Right lobe of liver (tissue), 6 donors: ENCODE measurements at regions not wholly inside any gene's neighbourhood (a gene's known extent, or its start where the extent isn't known, plus 50 kb on each side); places are given as distances from the start of the nearest gene placed in this dataset.

Experiments
- ATAC-seq, 4 donors: fragments of 200-7000 bp; cut with Tn5 transposase; one replicate each; pipeline ENCODE4 v1.9.1; 2020; ENCODE audit warnings: mild to moderate bottlenecking in 4 of 4, moderate library complexity in 4 of 4
- DNase-seq, 3 donors: peaks; one replicate each; pipeline ENCODE4 v3.0.0-alpha.2; 2020
- H3K27ac ChIP-seq, 3 donors: fragments of 200-600 bp; one replicate each; pipeline ENCODE4 v1.8.0; 2022
- H3K27me3 ChIP-seq, 2 donors: fragments of 200-600 bp; one replicate each; pipeline ENCODE4 v1.8.0; 2022
- H3K36me3 ChIP-seq, 4 donors: fragments of 200-600 bp; sonication (generic) in 1 of 4; one replicate each; pipeline versions ENCODE4 v1.5.1 to v1.8.0; 2017 to 2022; ENCODE audit warnings: control low read depth in 1 of 4
- H3K4me1 ChIP-seq, 4 donors: fragments of 200-600 bp; sonication (generic) in 1 of 4; one replicate each; pipeline versions ENCODE4 v1.5.1 to v1.8.0; 2017 to 2022; ENCODE audit warnings: control low read depth in 1 of 4
- H3K4me3 ChIP-seq, 3 donors: fragments of 200-600 bp; one replicate each; pipeline ENCODE4 v1.8.0; 2022
- H3K9me3 ChIP-seq, 4 donors: fragments of 200-600 bp; sonication (generic) in 1 of 4; one replicate each; pipeline versions ENCODE4 v1.5.1 to v1.8.0; 2017 to 2022; ENCODE audit warnings: control low read depth in 1 of 4
- POLR2A ChIP-seq: fragments of 450-650 bp; IDR thresholded peaks from one replicate; pipeline ENCODE4 v1.6.1; 2017; ENCODE audit warnings: antibody characterized with exemption, mild to moderate bottlenecking
- WGBS: methylation state at CpG from one replicate; pipeline ENCODE4 v1.1.6; 2018; ENCODE audit warnings: low coverage, low lambda C conversion rate; ENCODE audit not compliant: insufficient coverage; ENCODE audit errors: missing lambda C conversion rate; 5-methylcytosine and 5-hydroxymethylcytosine counted together
- intact Hi-C, 2 donors: fragments of 100-400 bp; cut with DNase I; formaldehyde crosslinking; loops; one replicate each; pipeline versions ENCODE4 v1.11.2 to v1.14.1; 2022
- TF ChIP-seq, protein P1 (sequence below), 4 donors: fragments of 200-600 bp in 3 of 4; fragments of 450-650 bp in 1 of 4; IDR thresholded peaks; one replicate each; pipeline versions ENCODE4 v1.5.1 to v1.8.0; 2016 to 2022; ENCODE audit warnings: antibody characterized with exemption in 4 of 4, mild to moderate bottlenecking in 2 of 4
- donor health status: DM: no; HTN: yes; CAD: no.
- donor health status: DM: no; HTN: no; CAD: no.
- donor health status: DM: no; HTN: no; CAD: no.
- donor health status: DM: no; HTN: yes; CAD: no.
- donor health status: DM: no; HTN: yes; CAD: no.

DNA sequence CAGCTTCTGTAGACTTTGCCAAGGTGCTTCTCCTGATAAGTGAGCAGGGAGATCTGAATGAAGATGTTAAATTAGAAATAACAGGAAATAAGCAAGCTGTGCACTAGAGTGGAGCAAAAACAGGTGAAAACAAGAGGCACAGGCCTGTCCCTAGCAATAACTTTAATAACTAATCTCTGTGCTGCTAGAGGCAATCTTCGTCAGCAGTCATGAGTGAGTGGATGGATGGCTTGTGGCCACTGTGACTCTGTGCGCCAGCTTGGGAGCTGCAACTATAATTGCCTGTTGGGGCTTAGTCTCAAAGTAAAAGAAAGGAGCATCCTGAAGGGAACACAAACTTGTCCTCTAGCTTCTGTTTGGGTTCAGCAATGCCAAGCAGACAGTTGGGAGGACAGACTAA, 240.3 kb downstream of the HHIPL2 start:
- Histone ChIP-seq H3K27ac (no peak overlapping the region), H3K4me3 (no peak overlapping the region), H3K4me1 (no peaks in the 10 kb centered on the region), H3K9me3 (no peaks in the 10 kb centered on the region), H3K36me3 (no peaks in the 10 kb centered on the region), H3K27me3 (no peaks in the 10 kb centered on the region)
- WGBS, result 71% methylated on average over 1 of the region's 2 CpGs
- intact Hi-C loops, result no loop called here
- TF ChIP-seq, protein P1, sequence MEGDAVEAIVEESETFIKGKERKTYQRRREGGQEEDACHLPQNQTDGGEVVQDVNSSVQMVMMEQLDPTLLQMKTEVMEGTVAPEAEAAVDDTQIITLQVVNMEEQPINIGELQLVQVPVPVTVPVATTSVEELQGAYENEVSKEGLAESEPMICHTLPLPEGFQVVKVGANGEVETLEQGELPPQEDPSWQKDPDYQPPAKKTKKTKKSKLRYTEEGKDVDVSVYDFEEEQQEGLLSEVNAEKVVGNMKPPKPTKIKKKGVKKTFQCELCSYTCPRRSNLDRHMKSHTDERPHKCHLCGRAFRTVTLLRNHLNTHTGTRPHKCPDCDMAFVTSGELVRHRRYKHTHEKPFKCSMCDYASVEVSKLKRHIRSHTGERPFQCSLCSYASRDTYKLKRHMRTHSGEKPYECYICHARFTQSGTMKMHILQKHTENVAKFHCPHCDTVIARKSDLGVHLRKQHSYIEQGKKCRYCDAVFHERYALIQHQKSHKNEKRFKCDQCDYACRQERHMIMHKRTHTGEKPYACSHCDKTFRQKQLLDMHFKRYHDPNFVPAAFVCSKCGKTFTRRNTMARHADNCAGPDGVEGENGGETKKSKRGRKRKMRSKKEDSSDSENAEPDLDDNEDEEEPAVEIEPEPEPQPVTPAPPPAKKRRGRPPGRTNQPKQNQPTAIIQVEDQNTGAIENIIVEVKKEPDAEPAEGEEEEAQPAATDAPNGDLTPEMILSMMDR (IDR thresholded peaks at IDR 0.05), result no peak
- TF ChIP-seq POLR2A, result no peak
- ATAC-seq (no peak), DNase-seq (no peak)

GRCh38 chr1:222306512-222306911, 241.4 kb downstream of the HHIPL2 start:
- Histone ChIP-seq H3K4me3 (no peak overlapping the region), H3K9me3 (no peaks in the 10 kb centered on the region), H3K4me1 (no peaks in the 10 kb centered on the region), H3K27ac (no peak overlapping the region), H3K27me3 (no peaks in the 10 kb centered on the region), H3K36me3 (no peaks in the 10 kb centered on the region)
- no CpG with 5 or more reads among the region's 1 CpG for WGBS
- DNase-seq (no peak), ATAC-seq (no peak)
- intact Hi-C loops, result no loop called here
- TF ChIP-seq, protein P1 (IDR thresholded peaks at IDR 0.05), result no peak
- TF ChIP-seq POLR2A, result no peak

GRCh38 chr1:222306011-222306410, 241.9 kb downstream of the HHIPL2 start:
- TF ChIP-seq, protein P1 (IDR thresholded peaks at IDR 0.05), result no peak
- TF ChIP-seq POLR2A, result no peak
- Histone ChIP-seq H3K27me3 (no peaks in the 10 kb centered on the region), H3K9me3 (no peaks in the 10 kb centered on the region), H3K4me1 (no peaks in the 10 kb centered on the region), H3K4me3 (no peak overlapping the region), H3K36me3 (no peaks in the 10 kb centered on the region), H3K27ac (no peak overlapping the region)
- intact Hi-C loops, result no loop called here
- no peak for DNase-seq
- ATAC-seq, result no peak

GRCh38 chr1:222301652-222302051, 246.3 kb downstream of the HHIPL2 start:
- Histone ChIP-seq H3K36me3 (no peaks in the 10 kb centered on the region), H3K9me3 (no peaks in the 10 kb centered on the region), H3K4me3 (no peak overlapping the region), H3K27ac (no peak overlapping the region), H3K4me1 (no peaks in the 10 kb centered on the region), H3K27me3 (no peaks in the 10 kb centered on the region)
- intact Hi-C loops, result no loop called here
- no peak for ATAC-seq
- no peak for DNase-seq
- 61% methylated on average over 2 of the region's 2 CpGs for WGBS
- TF ChIP-seq, protein P1 (IDR thresholded peaks at IDR 0.05), result no peak
- TF ChIP-seq POLR2A, result no peak

GRCh38 chr1:222299524-222299923, 248.4 kb downstream of the HHIPL2 start:
- H3K4me3 ChIP-seq, result no peak overlapping the region
- no peaks in the 10 kb centered on the region for H3K27me3 ChIP-seq
- intact Hi-C loops, result no loop called here
- H3K27ac ChIP-seq, result no peak overlapping the region
- WGBS, result 25% methylated on average over 1 of the region's 1 CpG
- H3K4me1 ChIP-seq, result no peaks in the 10 kb centered on the region
- no peak for ATAC-seq
- TF ChIP-seq POLR2A, result no peak
- TF ChIP-seq, protein P1 (IDR thresholded peaks at IDR 0.05), result no peak
- no peaks in the 10 kb centered on the region for H3K36me3 ChIP-seq
- no peaks in the 10 kb centered on the region for H3K9me3 ChIP-seq
- DNase-seq, result no peak
